Activated CD4-positive, alpha-beta T cell treated with anti-CD3 and anti-CD28 coated beads, Interleukin-2, Interleukin-4, amounts not matched to agents 100 ng/mL and 50 ng/mL, durations not matched to agents 16 hours and 8 hours (primary cell): ENCODE measurements at regions not wholly inside any gene's neighbourhood (a gene's known extent, or its start where the extent isn't known, plus 50 kb on each side); places are given as distances from the start of the nearest gene placed in this dataset.
"Not testable (repeated sequence)": the region's sequence is repeated elsewhere in the genome, so short reads cannot be mapped to it uniquely, and the experiment has no call there.

ENCODE experiments used
- DNase-seq: peaks from one replicate; pipeline ENCODE4 v3.0.0-alpha.2; 2020; ENCODE audit warnings: low spot score

GRCh38 chr20:48381353-48382120, 446.3 kb downstream of the PREX1 start:
- no peak for DNase-seq

- no peak for DNase-seq
Observed at GRCh38 chr20:48380661-48381060, 447.1 kb downstream of the PREX1 start.

GRCh38 chr20:48378976-48379675, 448.7 kb downstream of the PREX1 start:
- no peak for DNase-seq

GRCh38 chr20:48377940-48378339, 449.9 kb downstream of the PREX1 start:
- no peak for DNase-seq

- no peak for DNase-seq
Observed at GRCh38 chr20:48375804-48376203, 452.0 kb downstream of the PREX1 start.

- DNase-seq, result no peak
Observed at GRCh38 chr20:48374991-48375595, 452.7 kb downstream of the PREX1 start.

- DNase-seq, result not testable (repeated sequence)
Observed at GRCh38 chr20:48374031-48374907, 453.5 kb downstream of the PREX1 start.

- no peak for DNase-seq
Observed at GRCh38 chr20:48373555-48373934, 454.3 kb downstream of the PREX1 start.

GRCh38 chr20:48372851-48373554, 454.8 kb downstream of the PREX1 start:
- DNase-seq, result not testable (repeated sequence)

GRCh38 chr20:48371211-48371610, 456.6 kb downstream of the PREX1 start:
- no peak for DNase-seq

- not testable (repeated sequence) for DNase-seq
Observed at GRCh38 chr20:48368580-48369021, 459.2 kb downstream of the PREX1 start.

GRCh38 chr20:48367541-48368358, 460.0 kb downstream of the PREX1 start:
- not testable (repeated sequence) for DNase-seq

GRCh38 chr20:48366230-48366629, 461.6 kb downstream of the PREX1 start:
- no peak for DNase-seq

GRCh38 chr20:48364688-48365421, 462.9 kb downstream of the PREX1 start:
- DNase-seq, result no peak

- DNase-seq, result no peak
Observed at GRCh38 chr20:48364055-48364454, 463.7 kb downstream of the PREX1 start.

GRCh38 chr20:48360342-48360975, 467.3 kb downstream of the PREX1 start:
- DNase-seq, result no peak

- no peak for DNase-seq
Observed at GRCh38 chr20:48359692-48360341, 468.0 kb downstream of the PREX1 start.

GRCh38 chr20:48359055-48359390, 468.8 kb downstream of the PREX1 start:
- DNase-seq, result not testable (repeated sequence)
